Stimulated activated naive CD4-positive, alpha-beta T cell treated with Interleukin-2 at 50 U/mL for 16 hours (primary cell): ENCODE measurements at regions not wholly inside any gene's neighbourhood (a gene's known extent, or its start where the extent isn't known, plus 50 kb on each side); places are given as distances from the start of the nearest gene placed in this dataset.

Experiments used
- DNase-seq: peaks from one replicate; lab custom pipeline; 2025; lab: John Stamatoyannopoulos, UW

DNA sequence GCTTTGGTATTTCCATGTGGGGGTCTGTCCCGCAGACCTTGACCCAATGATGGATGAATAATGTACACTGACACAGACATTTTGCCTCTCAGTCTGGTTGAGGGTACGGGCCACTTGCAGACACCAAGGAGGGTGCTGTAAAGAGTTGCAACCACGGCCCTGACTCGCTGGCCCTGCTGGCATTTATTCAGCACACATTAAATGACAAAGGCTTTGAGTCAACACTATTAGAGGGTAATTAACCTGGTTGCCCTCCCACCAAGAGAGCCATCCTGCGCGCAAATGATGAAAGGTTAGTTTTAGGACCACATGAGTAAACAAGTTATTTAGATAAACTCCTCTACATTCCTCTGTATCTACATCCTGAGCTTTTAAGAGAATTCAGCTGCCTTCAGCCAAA is 308.9 kb upstream of the MMS22L start:
- no peak for DNase-seq

DNA sequence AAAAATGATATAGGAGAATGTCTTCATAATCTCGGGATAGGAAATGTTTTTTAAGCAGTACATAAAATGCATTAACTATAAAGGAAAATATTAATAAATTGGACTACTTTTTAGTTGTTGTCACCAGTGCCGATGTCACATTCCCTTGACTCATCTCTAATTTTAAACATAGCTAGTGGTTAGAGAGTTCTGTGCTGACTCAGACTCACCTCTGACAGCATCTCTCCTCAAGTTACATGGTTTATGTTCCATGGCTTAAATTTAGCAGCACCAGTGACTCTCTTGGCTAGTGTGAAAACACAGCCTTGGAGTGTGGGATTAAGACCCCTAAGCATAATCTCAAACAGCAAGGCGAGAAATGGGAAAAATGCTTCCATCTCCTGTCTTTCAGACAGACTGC is 311.8 kb upstream of the MMS22L start:
- DNase-seq = no peak

DNA sequence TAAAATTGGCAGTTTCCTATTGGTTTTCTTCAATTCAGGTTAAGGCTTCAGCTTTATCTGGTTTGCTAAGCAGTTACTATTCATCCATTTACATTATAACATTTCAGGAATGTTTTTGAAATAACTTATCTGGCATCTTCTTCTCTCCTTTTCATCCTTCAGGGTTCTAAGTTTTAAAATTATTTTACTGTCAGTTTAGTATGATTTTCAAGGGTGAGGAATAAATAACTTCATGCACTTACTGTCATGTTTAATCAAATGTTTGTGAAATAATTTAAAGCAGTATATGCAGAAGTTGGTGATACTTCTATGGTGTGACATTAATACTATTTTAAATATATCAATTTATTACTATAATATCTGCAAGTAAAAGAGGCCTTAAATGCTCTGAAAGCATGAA is 338.1 kb upstream of the MMS22L start:
- DNase-seq = no peak

DNA sequence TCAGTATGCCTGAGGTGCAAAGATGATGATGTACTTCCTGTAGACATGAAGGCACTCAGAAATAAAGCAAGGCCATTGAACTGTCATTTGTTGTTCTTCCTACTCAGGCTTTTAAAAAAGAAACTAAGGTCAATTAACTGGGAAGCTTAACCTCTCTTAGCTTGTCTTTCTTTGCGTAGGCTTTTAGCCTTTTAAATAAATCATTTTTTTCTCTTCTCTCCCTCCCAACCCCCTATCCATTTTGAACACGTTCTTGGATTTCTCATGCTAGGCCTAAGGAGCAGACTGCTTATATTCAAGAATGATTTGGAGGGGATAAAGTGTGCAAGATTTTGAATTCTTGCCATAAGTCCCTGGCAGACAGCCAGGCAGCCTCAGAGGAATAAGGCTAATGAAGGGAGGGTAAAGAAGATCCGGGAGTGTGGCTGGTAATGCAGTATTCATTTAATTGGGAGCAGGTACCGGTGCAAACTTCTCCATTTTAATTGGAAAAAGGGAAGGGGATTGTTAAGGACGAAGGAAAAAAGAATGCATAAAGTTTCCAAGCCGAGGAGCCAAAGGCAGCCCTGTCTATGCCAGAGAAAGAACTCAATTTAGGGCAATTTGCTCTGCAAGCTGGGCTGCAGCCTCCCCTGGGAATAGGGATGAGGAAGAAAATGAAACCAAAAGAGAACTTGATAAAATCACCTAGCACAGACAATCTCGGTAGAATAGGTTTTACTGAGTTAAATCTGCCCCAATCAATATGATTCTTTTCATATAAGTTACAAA is 343.8 kb upstream of the MMS22L start:
- DNase-seq = no peak

DNA sequence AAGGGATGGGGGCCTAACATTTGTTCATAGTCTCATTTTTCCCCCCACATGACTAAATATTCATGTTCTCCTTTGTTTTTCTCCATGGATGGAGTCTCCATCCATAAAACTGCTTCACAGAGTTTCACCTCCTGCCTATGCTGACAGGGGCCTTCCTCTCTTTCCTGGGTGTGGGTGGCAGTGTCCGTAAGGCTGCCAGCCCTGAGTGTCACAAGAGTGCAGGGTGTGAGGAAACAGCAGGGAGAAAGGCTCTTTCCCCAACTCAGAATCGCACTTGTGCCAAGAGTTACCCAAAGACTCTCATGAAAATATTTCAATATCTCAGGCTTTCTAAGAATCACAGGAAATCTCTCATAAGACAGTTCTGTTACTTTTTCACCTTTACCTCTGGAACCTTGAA is 346.2 kb upstream of the MMS22L start:
- no peak for DNase-seq

DNA sequence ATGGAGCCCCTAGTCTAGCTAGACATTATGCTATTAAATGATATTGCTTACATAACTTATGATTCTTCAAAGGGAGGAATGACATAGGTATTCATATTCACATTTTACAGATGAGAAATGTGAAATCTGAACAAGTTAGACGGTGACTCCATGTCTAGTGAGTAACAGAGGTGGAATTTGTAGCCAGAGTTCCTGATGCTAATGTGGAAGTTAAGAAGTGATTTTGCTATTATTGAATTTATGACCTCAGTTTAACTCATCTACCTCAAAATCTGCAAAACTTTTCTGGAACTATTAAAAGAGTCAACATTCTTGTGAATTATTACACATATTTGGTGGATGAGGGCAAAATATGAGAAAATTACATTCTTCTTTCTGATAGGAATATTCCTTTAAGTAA is 347.6 kb upstream of the MMS22L start:
- no peak for DNase-seq

DNA sequence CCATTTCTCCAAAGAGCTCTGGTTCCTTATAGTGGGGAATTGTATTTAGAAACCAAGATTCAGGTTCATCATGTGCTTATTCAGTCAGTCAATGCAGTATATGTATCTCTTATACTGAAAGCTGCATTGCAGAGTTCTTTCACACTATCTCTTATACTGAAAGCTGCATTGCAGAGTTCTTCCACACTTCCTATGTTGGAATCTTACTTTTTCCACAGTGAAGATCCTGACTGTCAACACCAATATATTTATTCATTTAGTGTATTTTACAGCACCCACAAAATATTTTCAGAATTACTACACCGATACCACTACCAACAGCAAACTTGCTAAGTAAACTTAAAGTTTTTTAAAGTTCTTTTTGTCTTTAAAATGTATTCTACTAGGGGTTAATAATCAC is 349.3 kb upstream of the MMS22L start:
- no peak for DNase-seq

DNA sequence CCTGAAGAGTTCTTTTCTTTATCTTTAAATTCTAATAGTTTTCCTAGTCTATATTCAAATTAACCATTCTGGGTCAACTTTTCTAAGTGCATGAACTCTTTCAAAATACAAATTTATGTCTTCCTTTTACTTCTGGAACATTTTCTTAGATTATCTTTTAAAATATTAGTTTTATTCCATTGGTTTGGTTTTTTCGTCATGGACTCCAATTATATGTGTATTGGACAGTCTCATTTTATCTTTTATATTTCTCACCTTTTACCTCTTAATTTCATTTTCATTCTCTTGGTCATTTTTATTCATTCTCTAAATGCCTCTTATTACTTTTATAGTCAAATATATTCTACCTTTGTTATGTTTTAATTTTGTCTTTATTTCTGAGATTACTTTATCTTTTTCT is 356.7 kb upstream of the MMS22L start:
- DNase-seq = no peak

DNA sequence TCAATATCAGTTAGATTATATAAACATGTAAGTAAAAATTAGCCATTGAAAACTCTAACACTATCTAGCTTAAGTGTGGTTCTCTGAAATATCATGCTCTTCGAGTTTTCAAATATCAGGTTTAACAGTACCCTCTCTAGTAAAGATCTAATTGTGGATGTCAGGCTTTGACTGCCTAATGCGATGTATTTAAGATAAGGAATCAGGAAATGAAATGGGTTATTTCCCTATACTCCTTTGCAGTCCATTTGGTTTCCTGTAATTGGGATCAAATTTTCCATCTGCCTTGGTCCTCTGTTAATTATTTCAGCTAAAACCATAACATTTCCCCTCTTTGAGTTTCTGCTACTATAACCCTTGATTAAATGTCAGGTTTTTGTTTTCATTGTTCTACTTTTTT is 361.3 kb upstream of the MMS22L start:
- DNase-seq = no peak

DNA sequence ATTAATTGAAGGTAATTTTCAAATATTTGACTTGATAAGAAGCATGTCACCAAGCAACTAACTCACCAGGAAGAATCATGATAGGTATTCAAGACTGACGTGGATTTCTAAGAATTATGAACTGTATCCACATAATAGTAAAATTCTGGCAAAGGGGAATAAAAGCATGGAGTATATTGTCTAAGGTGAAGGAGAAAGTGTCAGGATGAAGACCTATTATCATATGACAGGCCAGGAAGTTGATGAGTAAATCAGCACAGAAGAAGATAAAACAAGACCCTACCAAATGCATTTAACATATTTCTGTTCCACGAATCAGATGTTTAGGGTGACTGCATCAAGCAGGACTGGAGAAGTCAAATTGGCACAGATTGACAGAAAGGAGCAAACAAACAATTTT is 362.7 kb upstream of the MMS22L start:
- DNase-seq = no peak

DNA sequence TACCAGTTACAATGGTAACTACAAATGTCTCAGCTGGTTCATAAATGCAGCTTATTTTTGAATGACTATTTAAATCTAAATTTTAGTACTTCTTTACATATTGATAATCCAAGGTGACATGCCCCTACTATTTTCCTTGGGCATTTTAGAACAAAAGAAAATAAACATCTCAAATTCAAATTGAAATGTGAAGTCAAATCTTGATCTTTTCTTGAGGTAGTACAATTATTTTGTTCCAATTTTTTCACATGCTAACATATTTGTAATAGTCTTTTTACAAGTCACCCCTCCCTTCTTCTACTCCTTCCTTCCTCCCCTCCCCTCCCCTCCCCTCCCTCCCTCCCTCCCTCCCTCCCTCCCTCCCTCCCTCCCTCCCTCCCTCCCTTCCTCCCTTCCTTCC is 370.1 kb upstream of the MMS22L start:
- no peak for DNase-seq

DNA sequence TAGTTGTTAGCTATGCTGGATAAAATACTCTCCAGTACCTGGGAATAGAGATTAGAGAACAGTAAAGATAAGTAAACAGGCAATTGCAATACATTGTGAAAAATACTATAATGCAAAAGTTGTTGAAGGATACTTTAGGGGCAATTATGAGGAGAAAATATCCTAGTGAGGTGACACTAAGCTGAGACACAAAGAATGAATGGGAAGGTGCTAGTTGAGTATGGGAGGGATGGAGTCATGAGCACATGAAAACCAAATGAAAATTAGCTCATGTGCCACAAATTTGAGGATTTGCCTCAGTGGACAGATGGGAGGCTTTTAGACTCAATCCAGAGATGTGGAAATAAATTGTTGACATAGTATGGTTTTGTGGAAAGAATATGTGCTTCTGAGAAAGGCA is 370.5 kb upstream of the MMS22L start:
- no peak for DNase-seq

DNA sequence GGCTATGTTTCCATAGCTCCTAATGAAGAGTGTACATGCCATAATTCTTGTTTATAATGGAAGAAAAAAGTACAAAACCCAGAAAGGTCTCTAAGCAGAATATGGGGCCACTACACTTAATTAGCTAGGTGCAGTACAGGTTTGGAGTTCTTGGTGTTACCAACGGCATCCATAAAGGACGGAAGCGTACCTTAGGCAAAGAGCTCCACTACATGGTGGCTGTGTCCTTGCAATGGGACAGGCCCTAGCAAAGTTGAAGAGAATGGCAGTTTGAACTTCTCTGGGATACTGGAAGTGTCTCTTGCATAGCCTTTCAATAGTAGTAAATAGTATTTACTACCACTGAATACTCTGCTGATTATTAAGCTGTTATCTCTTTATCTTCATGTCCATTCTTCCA is 371.7 kb upstream of the MMS22L start:
- DNase-seq = no peak

DNA sequence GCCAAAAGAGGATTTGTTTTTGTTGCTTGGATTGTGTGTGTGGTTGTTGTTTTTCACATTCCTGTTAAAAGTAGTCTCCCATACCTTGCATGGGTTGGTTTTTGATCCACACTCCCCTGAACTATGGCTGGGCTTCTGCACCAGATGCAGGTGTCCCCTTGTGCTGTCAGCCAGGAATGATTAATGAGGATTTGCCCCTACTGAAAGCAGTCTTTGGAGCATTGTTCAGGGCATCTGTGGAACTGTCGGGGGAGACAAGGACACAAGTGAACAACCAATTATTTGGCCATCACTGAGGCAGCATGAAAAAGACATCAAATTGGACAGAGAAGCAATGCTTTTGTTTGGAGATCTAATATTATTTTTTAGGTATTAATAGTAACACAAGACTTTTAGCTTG is 373.2 kb upstream of the MMS22L start:
- DNase-seq = no peak

DNA sequence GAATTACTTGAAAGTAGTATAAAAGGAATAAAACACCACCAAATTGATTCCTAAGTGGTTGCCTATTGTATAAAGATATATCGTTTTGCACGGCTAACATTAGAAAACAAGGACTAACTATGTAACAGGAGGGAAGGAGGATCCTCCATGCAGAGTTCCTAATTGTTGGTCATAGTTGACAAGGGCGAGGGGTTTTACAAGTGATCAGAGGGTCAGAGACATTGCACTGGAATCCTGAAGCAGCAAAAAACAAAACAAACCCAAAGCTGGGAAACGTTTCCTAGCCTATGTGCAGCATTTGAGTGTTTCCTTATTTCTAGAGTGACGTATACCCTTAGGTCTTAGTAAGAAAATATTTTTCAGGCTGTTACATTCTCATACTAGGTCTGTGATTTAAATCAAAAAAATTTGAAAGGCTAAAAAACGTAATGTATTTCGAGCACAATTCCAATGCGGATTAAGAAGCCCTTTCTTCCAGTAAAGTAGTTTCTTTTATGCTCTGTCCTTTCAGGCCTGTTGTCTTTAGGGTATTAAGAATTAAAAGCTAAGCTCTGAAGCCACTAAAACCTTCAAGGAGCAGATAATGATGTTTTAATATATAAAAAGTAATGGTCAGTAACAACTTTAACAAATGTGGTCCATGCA is 373.8 kb upstream of the MMS22L start:
- DNase-seq = no peak

DNA sequence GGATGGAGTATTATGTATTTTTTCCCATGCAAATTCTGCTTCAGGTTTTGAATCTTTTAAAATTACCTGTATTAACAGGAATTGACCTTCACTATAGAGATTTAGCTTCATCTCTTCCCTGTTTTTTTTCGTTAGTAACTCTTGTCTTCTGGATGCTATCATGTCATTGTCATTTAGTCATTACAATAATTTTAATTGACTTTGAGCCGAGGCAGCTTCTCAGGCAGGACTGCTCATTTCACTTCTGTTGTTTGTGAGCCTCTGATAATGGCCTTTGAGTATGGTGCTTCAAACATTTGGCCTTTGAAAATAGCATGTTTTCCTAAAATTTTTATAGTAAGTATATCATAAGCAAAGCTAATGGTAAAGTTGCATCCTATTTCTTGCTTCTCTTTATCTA is 375.1 kb upstream of the MMS22L start:
- no peak for DNase-seq

DNA sequence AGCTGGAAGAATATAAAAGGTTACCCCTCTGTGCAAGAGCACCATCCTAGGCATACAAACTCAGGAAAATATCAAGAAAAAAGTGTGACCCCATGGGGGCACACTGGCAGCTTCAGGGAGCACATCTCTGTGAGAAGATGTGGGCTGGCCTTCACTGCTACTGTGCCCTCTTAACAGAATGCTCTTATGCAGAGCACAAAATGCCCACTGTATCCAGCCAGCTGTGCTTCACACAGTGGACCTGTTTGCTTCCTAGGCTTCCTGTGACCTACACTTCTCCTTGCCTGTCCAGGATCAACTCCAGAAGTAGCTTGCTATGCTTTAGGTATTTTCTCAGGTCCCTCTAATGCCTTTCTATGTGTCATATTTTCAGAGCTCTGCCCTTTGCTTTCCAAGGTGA is 380.2 kb upstream of the MMS22L start:
- DNase-seq = no peak

DNA sequence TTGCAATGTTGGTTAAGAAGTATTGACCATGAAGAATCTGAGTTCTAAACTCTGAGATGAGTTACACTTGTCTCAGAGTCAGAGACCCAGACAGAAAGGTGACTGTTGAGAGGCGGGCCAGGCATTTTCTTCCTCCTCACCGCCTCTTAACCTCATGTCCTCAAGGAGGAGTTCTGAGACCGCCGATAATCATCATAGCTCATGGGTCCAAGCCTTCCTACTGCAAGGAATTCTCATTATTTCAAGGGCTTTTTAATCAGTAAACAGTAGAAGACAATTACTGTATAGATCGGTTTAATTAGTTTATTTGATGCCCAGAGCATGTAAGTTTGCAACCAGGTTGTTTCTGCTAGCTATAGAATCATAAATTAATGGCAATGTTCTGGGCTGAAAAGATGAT is 382.4 kb upstream of the MMS22L start:
- no peak for DNase-seq

DNA sequence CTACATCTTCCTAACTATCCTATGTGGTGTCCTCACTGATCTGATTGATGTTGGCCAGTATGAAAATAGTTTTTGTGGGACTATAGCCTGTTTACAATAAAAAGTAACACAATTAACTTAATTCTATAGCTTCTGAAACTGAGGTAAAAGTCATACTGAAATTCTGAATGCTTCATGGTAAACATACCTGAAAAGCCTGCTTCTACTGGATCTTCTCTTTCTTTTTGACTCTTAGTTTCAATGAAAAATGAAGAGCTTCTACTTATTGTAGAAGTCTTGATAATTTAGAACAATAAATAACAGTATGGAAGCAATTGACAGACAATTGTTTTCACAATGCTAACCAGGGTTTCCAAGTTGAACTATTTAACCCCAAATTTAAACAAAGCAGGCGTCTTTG is 383.9 kb upstream of the MMS22L start:
- no peak for DNase-seq

DNA sequence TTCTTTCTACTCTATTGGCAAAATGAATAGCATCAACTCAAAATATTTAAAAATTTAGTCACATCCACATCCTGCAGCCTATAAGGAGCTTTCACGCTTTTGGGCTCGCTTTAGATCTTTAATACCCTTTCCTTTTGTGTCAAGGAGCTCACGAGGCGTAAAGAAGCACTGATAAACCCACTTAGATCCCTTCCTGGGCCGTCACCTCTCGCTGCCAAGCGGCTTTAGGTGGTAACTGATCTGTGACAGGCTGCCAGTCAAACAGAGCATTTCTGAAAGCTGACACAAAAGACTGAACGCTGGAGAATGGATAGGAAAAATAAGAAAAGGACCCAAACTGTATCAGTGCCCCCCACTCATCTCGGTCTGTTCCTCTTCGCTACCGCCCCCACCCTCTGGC is 385.7 kb upstream of the MMS22L start:
- DNase-seq = no peak

DNA sequence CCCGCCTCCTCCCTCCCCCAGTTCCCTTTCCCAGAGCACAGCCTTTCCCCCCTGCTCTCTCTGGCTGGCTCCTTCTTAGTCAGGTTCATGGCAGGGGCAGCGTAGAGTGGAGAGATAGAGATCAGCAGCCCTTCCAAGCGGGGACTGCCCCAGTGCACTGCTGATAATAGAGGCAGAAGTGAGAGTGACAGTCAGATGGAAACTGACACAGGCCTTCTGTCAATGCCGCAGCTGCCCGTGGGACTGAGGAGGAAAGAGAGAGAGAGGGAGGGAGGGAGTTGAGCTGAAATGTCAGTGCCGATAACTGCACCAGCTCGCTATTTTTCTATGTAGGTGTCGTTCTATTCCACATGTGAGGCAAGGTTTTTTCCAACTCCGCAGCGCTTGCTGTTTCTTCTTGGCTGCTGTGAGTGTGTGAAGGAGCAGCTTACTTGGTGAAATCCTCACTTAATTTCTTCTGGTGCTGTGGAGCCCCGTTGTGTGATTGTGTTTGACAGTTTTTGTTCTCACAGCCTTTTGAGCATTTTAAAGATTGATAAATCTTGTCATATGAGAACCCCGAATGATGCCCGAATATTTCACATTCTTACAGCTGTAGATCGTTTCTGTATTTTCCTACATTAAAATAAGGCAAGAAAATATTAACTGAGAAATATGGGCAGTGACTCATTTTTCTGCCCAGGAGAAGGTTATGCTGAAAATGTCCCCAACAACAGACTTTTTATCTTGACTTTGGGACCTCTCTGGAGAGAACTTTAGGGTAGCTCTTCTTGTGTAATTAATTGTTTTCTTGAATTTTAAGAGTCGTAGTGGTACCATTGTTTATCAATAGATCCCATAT is 386.4 kb upstream of the MMS22L start:
- DNase-seq = no peak

DNA sequence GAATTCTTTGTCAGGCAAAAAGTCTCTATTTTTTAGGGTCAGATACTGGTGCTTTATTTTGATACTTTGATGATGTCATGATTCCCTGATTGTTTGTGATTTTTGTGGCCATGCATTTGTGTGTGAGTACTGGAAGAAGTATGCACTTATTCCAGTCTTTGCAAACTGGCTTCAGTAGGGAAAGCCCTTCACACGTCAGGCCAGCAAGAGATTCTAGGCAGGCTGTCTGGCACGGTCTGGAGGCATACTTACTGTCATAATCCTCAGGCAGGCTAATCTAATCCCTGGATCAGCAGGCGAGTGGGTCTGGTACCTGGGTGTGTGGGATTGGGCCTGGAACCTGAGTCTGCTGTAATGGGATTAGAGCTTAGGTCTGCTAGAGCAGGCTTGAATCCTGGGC is 391.8 kb upstream of the MMS22L start:
- no peak for DNase-seq

DNA sequence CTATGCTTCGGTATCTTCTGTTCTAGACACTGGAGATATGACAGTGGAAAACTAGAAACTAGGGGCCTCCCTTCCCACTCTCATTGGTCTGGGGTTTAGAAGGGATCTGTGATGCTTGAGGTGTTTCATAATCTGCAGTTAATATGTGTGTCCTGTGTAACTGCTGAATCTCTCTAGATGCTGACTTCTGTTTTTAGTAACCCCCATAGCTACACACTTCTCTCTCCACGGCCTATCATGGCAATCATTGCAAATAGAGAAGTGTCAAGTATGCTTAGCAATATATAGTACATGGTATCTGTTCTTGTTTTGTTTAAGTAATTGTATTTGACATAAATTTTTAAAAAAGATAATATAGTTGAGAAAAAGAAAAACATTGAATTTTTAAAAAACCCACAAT is 394.6 kb upstream of the MMS22L start:
- no peak for DNase-seq
